ENCODE measurements at regions not wholly inside any gene's neighbourhood (a gene's known extent, or its start where the extent isn't known, plus 50 kb on each side); places are given as distances from the start of the nearest gene placed in this dataset.

DNA sequence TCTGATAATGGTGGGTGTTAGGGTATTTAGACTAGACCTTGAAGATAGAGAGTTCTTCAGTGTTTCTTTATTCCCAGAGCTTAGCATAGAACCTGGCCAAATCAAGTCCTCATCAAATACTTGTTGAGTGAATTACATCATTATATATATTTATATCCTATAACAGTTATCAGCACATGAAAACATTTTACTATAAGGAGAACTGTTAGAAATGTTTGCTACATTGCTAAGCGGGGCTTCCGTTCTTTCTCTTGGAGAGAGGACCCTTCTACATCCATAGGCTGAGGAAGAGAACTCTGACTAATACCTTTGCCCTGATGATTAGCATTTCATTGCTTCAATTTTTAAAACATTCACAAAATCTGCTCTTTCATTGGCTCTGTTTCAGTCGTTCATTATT, 66.5 kb upstream of the NBL1 start:
- Histone ChIP-seq H3K4me1 (ENCODE audit: control insufficient read depth, insufficient read depth, low read depth, low read length) (no peaks in the 10 kb centered on the region), H2BK15ac (ENCODE audit: low read depth, poor library complexity, severe bottlenecking) (no peak overlapping the region), H2BK5ac (ENCODE audit: low read depth, low read length, poor library complexity, severe bottlenecking) (no peak overlapping the region), H2AK5ac (ENCODE audit: low read length, severe bottlenecking) (no peak overlapping the region), H3K27ac (ENCODE audit: low read length, poor library complexity, severe bottlenecking) (no peak overlapping the region), H3K18ac (ENCODE audit: low read depth in 1 of 2, low read length in 2 of 2) (no peak overlapping the region), H3K23ac (ENCODE audit: low read length in 2 of 2) (no peak overlapping the region), H3K9me3 (ENCODE audit: control insufficient read depth, low read length) (no peaks in the 10 kb centered on the region), H4K8ac (ENCODE audit: low read length) (no peak overlapping the region), H3K4ac (ENCODE audit: low read depth in 1 of 2, low read length in 2 of 2) (no peak overlapping the region), H2BK12ac (ENCODE audit: low read length in 2 of 2) (no peak overlapping the region), H3K36me3 (ENCODE audit: control insufficient read depth in 1 of 2, insufficient read depth in 2 of 2, low read depth in 1 of 2, low read length in 2 of 2) (no peaks in the 10 kb centered on the region), H3K9ac (ENCODE audit: low read length) (no peak overlapping the region), H2AFZ (ENCODE audit: low read depth, low read length) (no peak overlapping the region), H3K27me3 (ENCODE audit: control insufficient read depth in 1 of 2, insufficient read depth in 1 of 2, low read length in 2 of 2) (peaks cover 0 to 8% of the 10 kb centered on the region in 2 experiments), H3K4me3 (ENCODE audit: insufficient read depth in 1 of 2, low read depth in 1 of 2, low read length in 2 of 2) (no peak overlapping the region), H2BK120ac (ENCODE audit: low read depth, low read length) (no peak overlapping the region), H3K79me1 (replicated peaks; ENCODE audit: low read length, poor library complexity, severe bottlenecking) (no peaks in the 10 kb centered on the region), H3K14ac (ENCODE audit: low read length in 2 of 2) (no peak overlapping the region), H3K4me2 (ENCODE audit: low read length, poor library complexity, severe bottlenecking) (no peak overlapping the region), H4K91ac (ENCODE audit: low read length) (no peak overlapping the region)
- no peak for DNase-seq
- 94% methylated on average over 2 of the region's 3 CpGs for WGBS

DNA sequence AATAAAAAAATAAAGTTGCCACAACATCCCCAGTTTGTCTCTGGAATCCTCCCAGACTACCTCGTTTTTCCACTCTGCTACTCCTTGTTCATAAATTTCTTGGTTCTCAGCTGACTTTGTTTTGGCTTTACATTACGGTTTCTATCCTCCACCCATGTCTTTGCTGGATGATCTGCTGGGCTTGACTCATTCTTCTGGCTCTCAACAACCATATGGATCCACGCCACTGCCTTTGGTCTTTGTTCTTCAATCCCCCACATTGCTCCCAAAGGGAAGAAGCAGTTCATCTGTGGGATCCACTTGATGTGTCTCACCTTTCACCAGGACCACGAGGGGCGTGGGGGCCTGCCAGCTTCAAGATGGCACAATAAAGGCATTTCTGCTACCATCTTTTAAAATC, 67.1 kb upstream of the NBL1 start:
- no peak overlapping the region for H2AK5ac ChIP-seq (ENCODE audit: low read length, severe bottlenecking)
- peaks cover 0 to 8% of the 10 kb centered on the region in 2 experiments for H3K27me3 ChIP-seq (ENCODE audit: control insufficient read depth in 1 of 2, insufficient read depth in 1 of 2, low read length in 2 of 2)
- H4K91ac ChIP-seq (ENCODE audit: low read length) = no peak overlapping the region
- H3K14ac ChIP-seq (ENCODE audit: low read length in 2 of 2) = no peak overlapping the region
- H3K18ac ChIP-seq (ENCODE audit: low read depth in 1 of 2, low read length in 2 of 2) = no peak overlapping the region
- 54% methylated on average over 4 of the region's 5 CpGs for WGBS
- no peak overlapping the region for H2BK12ac ChIP-seq (ENCODE audit: low read length in 2 of 2)
- no peak overlapping the region for H2AFZ ChIP-seq (ENCODE audit: low read depth, low read length)
- no peak overlapping the region for H3K4me3 ChIP-seq (ENCODE audit: insufficient read depth in 1 of 2, low read depth in 1 of 2, low read length in 2 of 2)
- H3K23ac ChIP-seq (ENCODE audit: low read length in 2 of 2) = no peak overlapping the region
- no peak overlapping the region for H2BK120ac ChIP-seq (ENCODE audit: low read depth, low read length)
- H3K4me2 ChIP-seq (ENCODE audit: low read length, poor library complexity, severe bottlenecking) = no peak overlapping the region
- no peaks in the 10 kb centered on the region for H3K79me1 ChIP-seq (replicated peaks; ENCODE audit: low read length, poor library complexity, severe bottlenecking)
- no peak overlapping the region for H4K8ac ChIP-seq (ENCODE audit: low read length)
- no peak overlapping the region for H3K9ac ChIP-seq (ENCODE audit: low read length)
- no peaks in the 10 kb centered on the region for H3K4me1 ChIP-seq (ENCODE audit: control insufficient read depth, insufficient read depth, low read depth, low read length)
- H3K36me3 ChIP-seq (ENCODE audit: control insufficient read depth in 1 of 2, insufficient read depth in 2 of 2, low read depth in 1 of 2, low read length in 2 of 2) = no peaks in the 10 kb centered on the region
- no peak overlapping the region for H3K27ac ChIP-seq (ENCODE audit: low read length, poor library complexity, severe bottlenecking)
- H3K4ac ChIP-seq (ENCODE audit: low read depth in 1 of 2, low read length in 2 of 2) = no peak overlapping the region
- no peak for DNase-seq
- H3K9me3 ChIP-seq (ENCODE audit: control insufficient read depth, low read length) = no peaks in the 10 kb centered on the region
- H2BK5ac ChIP-seq (ENCODE audit: low read depth, low read length, poor library complexity, severe bottlenecking) = no peak overlapping the region
- no peak overlapping the region for H2BK15ac ChIP-seq (ENCODE audit: low read depth, poor library complexity, severe bottlenecking)

- H3K79me1 ChIP-seq (replicated peaks; ENCODE audit: low read length, poor library complexity, severe bottlenecking) = no peaks in the 10 kb centered on the region
- peaks cover 6% of the 10 kb centered on the region for H3K9me3 ChIP-seq (ENCODE audit: control insufficient read depth, low read length)
- no peak overlapping the region for H3K18ac ChIP-seq (ENCODE audit: low read depth in 1 of 2, low read length in 2 of 2)
- no peak overlapping the region for H2BK15ac ChIP-seq (ENCODE audit: low read depth, poor library complexity, severe bottlenecking)
- no peak overlapping the region for H4K91ac ChIP-seq (ENCODE audit: low read length)
- no peak overlapping the region for H2BK120ac ChIP-seq (ENCODE audit: low read depth, low read length)
- H4K8ac ChIP-seq (ENCODE audit: low read length) = no peak overlapping the region
- H3K36me3 ChIP-seq (ENCODE audit: control insufficient read depth in 1 of 2, insufficient read depth in 2 of 2, low read depth in 1 of 2, low read length in 2 of 2) = no peaks in the 10 kb centered on the region
- no peak overlapping the region for H3K9ac ChIP-seq (ENCODE audit: low read length)
- whole genome bisulfite sequencing = 88% methylated on average over 3 of the region's 3 CpGs
- H3K23ac ChIP-seq (ENCODE audit: low read length in 2 of 2) = no peak overlapping the region
- peaks cover 0 to 8% of the 10 kb centered on the region in 2 experiments for H3K27me3 ChIP-seq (ENCODE audit: control insufficient read depth in 1 of 2, insufficient read depth in 1 of 2, low read length in 2 of 2)
- H2AFZ ChIP-seq (ENCODE audit: low read depth, low read length) = no peak overlapping the region
- H2BK5ac ChIP-seq (ENCODE audit: low read depth, low read length, poor library complexity, severe bottlenecking) = no peak overlapping the region
- H2BK12ac ChIP-seq (ENCODE audit: low read length in 2 of 2) = no peak overlapping the region
- no peak overlapping the region for H3K14ac ChIP-seq (ENCODE audit: low read length in 2 of 2)
- H2AK5ac ChIP-seq (ENCODE audit: low read length, severe bottlenecking) = no peak overlapping the region
- H3K4me1 ChIP-seq (ENCODE audit: control insufficient read depth, insufficient read depth, low read depth, low read length) = no peaks in the 10 kb centered on the region
- H3K4me3 ChIP-seq (ENCODE audit: insufficient read depth in 1 of 2, low read depth in 1 of 2, low read length in 2 of 2) = no peak overlapping the region
- no peak overlapping the region for H3K4me2 ChIP-seq (ENCODE audit: low read length, poor library complexity, severe bottlenecking)
- no peak for DNase-seq
- H3K27ac ChIP-seq (ENCODE audit: low read length, poor library complexity, severe bottlenecking) = no peak overlapping the region
- no peak overlapping the region for H3K4ac ChIP-seq (ENCODE audit: low read depth in 1 of 2, low read length in 2 of 2)
Observed at GRCh38 chr1:19569786-19570185, 74.3 kb upstream of the NBL1 start.

DNA sequence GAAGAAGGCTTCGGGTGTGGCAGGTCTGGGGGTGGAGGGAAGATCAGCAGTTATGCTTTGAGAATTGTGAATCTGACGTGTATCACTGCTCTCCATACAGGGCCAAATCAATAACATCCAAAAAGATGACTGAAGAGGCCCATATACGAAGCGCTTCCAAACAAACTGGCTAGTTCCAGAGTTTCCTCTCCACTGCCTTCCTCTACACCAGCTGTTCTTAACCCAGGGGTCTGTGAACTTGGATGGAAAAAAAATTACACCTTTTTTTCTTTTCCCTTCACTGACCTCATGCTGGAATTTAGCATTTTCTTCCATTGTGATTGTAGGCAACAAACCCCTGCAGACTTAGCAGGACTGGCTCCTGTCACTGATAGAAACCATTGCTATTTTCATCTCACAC, 77.1 kb upstream of the NBL1 start:
- Histone ChIP-seq H2AK5ac (ENCODE audit: low read length, severe bottlenecking) (no peak overlapping the region), H3K79me1 (replicated peaks; ENCODE audit: low read length, poor library complexity, severe bottlenecking) (no peaks in the 10 kb centered on the region), H3K18ac (ENCODE audit: low read depth in 1 of 2, low read length in 2 of 2) (no peak overlapping the region), H2BK120ac (ENCODE audit: low read depth, low read length) (no peak overlapping the region), H3K14ac (ENCODE audit: low read length in 2 of 2) (no peak overlapping the region), H3K4me3 (ENCODE audit: insufficient read depth in 1 of 2, low read depth in 1 of 2, low read length in 2 of 2) (no peak overlapping the region), H3K4ac (ENCODE audit: low read depth in 1 of 2, low read length in 2 of 2) (no peak overlapping the region), H3K27me3 (ENCODE audit: control insufficient read depth in 1 of 2, insufficient read depth in 1 of 2, low read length in 2 of 2) (peaks cover 0 to 8% of the 10 kb centered on the region in 2 experiments), H2BK15ac (ENCODE audit: low read depth, poor library complexity, severe bottlenecking) (no peak overlapping the region), H4K8ac (ENCODE audit: low read length) (no peak overlapping the region), H3K9ac (ENCODE audit: low read length) (no peak overlapping the region), H3K36me3 (ENCODE audit: control insufficient read depth in 1 of 2, insufficient read depth in 2 of 2, low read depth in 1 of 2, low read length in 2 of 2) (no peaks in the 10 kb centered on the region), H2AFZ (ENCODE audit: low read depth, low read length) (no peak overlapping the region), H3K23ac (ENCODE audit: low read length in 2 of 2) (no peak overlapping the region), H3K9me3 (ENCODE audit: control insufficient read depth, low read length) (peaks cover 6% of the 10 kb centered on the region), H2BK5ac (ENCODE audit: low read depth, low read length, poor library complexity, severe bottlenecking) (no peak overlapping the region), H3K4me1 (ENCODE audit: control insufficient read depth, insufficient read depth, low read depth, low read length) (no peaks in the 10 kb centered on the region), H2BK12ac (ENCODE audit: low read length in 2 of 2) (peak overlapping the region in 1 of 2 experiments; percentile 18), H4K91ac (ENCODE audit: low read length) (no peak overlapping the region), H3K27ac (ENCODE audit: low read length, poor library complexity, severe bottlenecking) (no peak overlapping the region), H3K4me2 (ENCODE audit: low read length, poor library complexity, severe bottlenecking) (no peak overlapping the region)
- DNase-seq = no peak
- WGBS = 82% methylated on average over 2 of the region's 4 CpGs

Data from mesenchymal stem cell (in vitro differentiated cells and primary cell).